ENCODE measurements at regions not wholly inside any gene's neighbourhood (a gene's known extent, or its start where the extent isn't known, plus 50 kb on each side); places are given as distances from the start of the nearest gene placed in this dataset.

- TF ChIP-seq EZH2 (IDR thresholded peaks at IDR 0.05; ENCODE audit: borderline replicate concordance, low read length) (no peak), CTCF (IDR thresholded peaks at IDR 0.05; ENCODE audit: low read length) (no peak)
- no peaks in the 10 kb centered on the region for H3K36me3 ChIP-seq (ENCODE audit: insufficient read depth, low read length)
- no peaks in the 10 kb centered on the region for H3K79me2 ChIP-seq (ENCODE audit: insufficient read depth, low read length)
- H4K20me1 ChIP-seq (ENCODE audit: insufficient read depth, low read length): no peaks in the 10 kb centered on the region
- no peak overlapping the region for H3K9ac ChIP-seq (ENCODE audit: low read length)
- no peaks in the 10 kb centered on the region for H3K27me3 ChIP-seq (ENCODE audit: insufficient read depth, low read length)
- H3K4me3 ChIP-seq (ENCODE audit: low read depth, low read length, poor library complexity, severe bottlenecking): no peak overlapping the region
- H3K27ac ChIP-seq (ENCODE audit: low read depth, low read length, poor library complexity, severe bottlenecking): no peak overlapping the region
- H2AFZ ChIP-seq (ENCODE audit: low read length): no peak overlapping the region
- H3K4me2 ChIP-seq (ENCODE audit: low read length): no peak overlapping the region
- H3F3A ChIP-seq (ENCODE audit: insufficient read depth, low read length): no peaks in the 10 kb centered on the region
- H3K9me3 ChIP-seq (ENCODE audit: low read length): no peaks in the 10 kb centered on the region
- H3K9me2 ChIP-seq (ENCODE audit: low read depth, low read length): no peaks in the 10 kb centered on the region
- H3K4me1 ChIP-seq (ENCODE audit: insufficient read depth, low read length, severe bottlenecking): no peaks in the 10 kb centered on the region
Observed at GRCh38 chr11:116240710-116241109, 532.1 kb downstream of the BUD13 start.

- H2AFZ ChIP-seq (ENCODE audit: low read length): no peak overlapping the region
- H4K20me1 ChIP-seq (ENCODE audit: insufficient read depth, low read length): no peaks in the 10 kb centered on the region
- H3K27ac ChIP-seq (ENCODE audit: low read depth, low read length, poor library complexity, severe bottlenecking): no peak overlapping the region
- H3K79me2 ChIP-seq (ENCODE audit: insufficient read depth, low read length): no peaks in the 10 kb centered on the region
- H3F3A ChIP-seq (ENCODE audit: insufficient read depth, low read length): no peaks in the 10 kb centered on the region
- no peak overlapping the region for H3K4me3 ChIP-seq (ENCODE audit: low read depth, low read length, poor library complexity, severe bottlenecking)
- H3K4me1 ChIP-seq (ENCODE audit: insufficient read depth, low read length, severe bottlenecking): no peaks in the 10 kb centered on the region
- H3K27me3 ChIP-seq (ENCODE audit: insufficient read depth, low read length): no peaks in the 10 kb centered on the region
- H3K9me2 ChIP-seq (ENCODE audit: low read depth, low read length): no peaks in the 10 kb centered on the region
- no peak overlapping the region for H3K9ac ChIP-seq (ENCODE audit: low read length)
- no peak overlapping the region for H3K4me2 ChIP-seq (ENCODE audit: low read length)
- no peaks in the 10 kb centered on the region for H3K36me3 ChIP-seq (ENCODE audit: insufficient read depth, low read length)
- no peaks in the 10 kb centered on the region for H3K9me3 ChIP-seq (ENCODE audit: low read length)
- TF ChIP-seq EZH2 (IDR thresholded peaks at IDR 0.05; ENCODE audit: borderline replicate concordance, low read length) (no peak), CTCF (IDR thresholded peaks at IDR 0.05; ENCODE audit: low read length) (no peak)
Observed at GRCh38 chr11:116239247-116239646, 533.5 kb downstream of the BUD13 start.

GRCh38 chr11:116234989-116235568, 537.7 kb downstream of the BUD13 start:
- Histone ChIP-seq H3K27me3 (ENCODE audit: insufficient read depth, low read length) (no peaks in the 10 kb centered on the region), H3F3A (ENCODE audit: insufficient read depth, low read length) (no peaks in the 10 kb centered on the region), H3K27ac (ENCODE audit: low read depth, low read length, poor library complexity, severe bottlenecking) (no peak overlapping the region), H2AFZ (ENCODE audit: low read length) (no peak overlapping the region), H3K9ac (ENCODE audit: low read length) (no peak overlapping the region), H3K9me3 (ENCODE audit: low read length) (no peaks in the 10 kb centered on the region), H3K4me2 (ENCODE audit: low read length) (no peak overlapping the region), H4K20me1 (ENCODE audit: insufficient read depth, low read length) (no peaks in the 10 kb centered on the region), H3K4me3 (ENCODE audit: low read depth, low read length, poor library complexity, severe bottlenecking) (no peak overlapping the region), H3K9me2 (ENCODE audit: low read depth, low read length) (no peaks in the 10 kb centered on the region), H3K79me2 (ENCODE audit: insufficient read depth, low read length) (no peaks in the 10 kb centered on the region), H3K36me3 (ENCODE audit: insufficient read depth, low read length) (no peaks in the 10 kb centered on the region), H3K4me1 (ENCODE audit: insufficient read depth, low read length, severe bottlenecking) (no peaks in the 10 kb centered on the region)
- TF ChIP-seq EZH2 (IDR thresholded peaks at IDR 0.05; ENCODE audit: borderline replicate concordance, low read length): no peak
- no peak for TF ChIP-seq CTCF (IDR thresholded peaks at IDR 0.05; ENCODE audit: low read length)

Measured in OCI-LY1 (cell line).